GM23248 (cell line): ENCODE measurements at regions not wholly inside any gene's neighbourhood (a gene's known extent, or its start where the extent isn't known, plus 50 kb on each side); places are given as distances from the start of the nearest gene placed in this dataset.

ENCODE experiments used
- EZH2 ChIP-seq: fragments of 200-600 bp; sonication (generic); IDR thresholded peaks from 2 replicates; pipeline ENCODE4 v1.6.1; 2018; ENCODE audit warnings: antibody characterized with exemption, mild to moderate bottlenecking; ENCODE audit not compliant: insufficient read depth, poor library complexity, severe bottlenecking
- EZH2phosphoT487 ChIP-seq: fragments of 200-600 bp; sonication (generic); IDR thresholded peaks from 2 replicates; pipeline ENCODE4 v1.6.1; 2018; ENCODE audit warnings: antibody characterized with exemption, moderate library complexity, mild to moderate bottlenecking, low read depth; ENCODE audit not compliant: insufficient read depth

DNA sequence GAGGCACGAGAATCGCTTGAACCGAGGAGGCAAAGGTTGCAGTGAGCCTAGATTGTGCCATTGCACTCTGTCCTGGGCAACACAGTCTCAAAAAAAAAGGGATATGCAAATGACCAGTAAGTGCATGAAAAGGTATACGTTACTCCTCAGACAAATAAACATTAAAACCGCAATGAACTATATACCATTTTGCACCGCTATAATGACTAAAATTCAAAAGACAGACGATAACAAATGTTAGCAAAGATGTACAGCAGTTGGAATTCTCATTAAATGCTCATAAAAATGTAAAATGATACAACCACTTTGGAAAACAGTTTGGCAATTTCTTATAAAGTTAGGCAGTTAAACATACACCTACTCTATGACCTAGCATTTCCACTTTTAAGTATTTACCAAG is 67.4 kb upstream of the MSH6 start:
- no peak for TF ChIP-seq EZH2
- TF ChIP-seq EZH2phosphoT487 = no peak
